ES-I3 (cell line): ENCODE measurements at regions not wholly inside any gene's neighbourhood (a gene's known extent, or its start where the extent isn't known, plus 50 kb on each side); places are given as distances from the start of the nearest gene placed in this dataset.
"Not testable (repeated sequence)": the region's sequence is repeated elsewhere in the genome, so short reads cannot be mapped to it uniquely, and the experiment has no call there.

Experiments
- H3K36me3 ChIP-seq: 2 replicates; pipeline ENCODE4 v1.6.1; 2013; ENCODE audit warnings: mild to moderate bottlenecking, low read length, control low read depth, moderate library complexity; ENCODE audit not compliant: insufficient read depth
- H3K4me1 ChIP-seq: 2 replicates; pipeline ENCODE4 v1.6.1; 2013; ENCODE audit warnings: mild to moderate bottlenecking, control low read depth, low read length; ENCODE audit not compliant: insufficient read depth
- H3K9ac ChIP-seq: 2 replicates; pipeline ENCODE4 v1.6.1; 2013; ENCODE audit warnings: low read depth, mild to moderate bottlenecking, low read length, moderate library complexity
- H3K9me3 ChIP-seq: 2 replicates; pipeline ENCODE4 v1.6.1; 2013; ENCODE audit warnings: mild to moderate bottlenecking, low read length, moderate library complexity; ENCODE audit not compliant: control insufficient read depth, insufficient read depth

DNA sequence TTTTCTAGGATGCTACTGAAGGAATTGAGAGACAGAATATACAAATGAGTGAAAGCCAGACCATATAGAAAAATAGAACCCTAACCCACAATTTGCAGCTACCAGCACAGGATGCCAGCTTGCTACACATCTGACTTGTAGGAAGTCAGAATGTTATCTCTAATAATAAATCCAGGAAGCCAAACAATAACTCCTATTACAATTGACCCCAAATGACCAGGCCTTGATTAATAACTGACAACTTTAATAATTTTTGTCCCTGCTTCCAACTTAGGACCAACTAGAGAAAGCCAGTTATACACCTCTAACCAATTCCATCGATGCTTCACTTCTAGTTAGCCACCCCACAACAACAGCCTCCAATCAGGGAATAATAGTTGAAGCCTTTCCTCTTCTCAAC lies 193.4 kb downstream of the CASP12 start:
- no peaks in the 10 kb centered on the region for H3K36me3 ChIP-seq
- H3K9ac ChIP-seq: no peak overlapping the region
- H3K9me3 ChIP-seq: no peaks in the 10 kb centered on the region
- no peaks in the 10 kb centered on the region; the same call in 1 of the 2 replicates for H3K4me1 ChIP-seq

DNA sequence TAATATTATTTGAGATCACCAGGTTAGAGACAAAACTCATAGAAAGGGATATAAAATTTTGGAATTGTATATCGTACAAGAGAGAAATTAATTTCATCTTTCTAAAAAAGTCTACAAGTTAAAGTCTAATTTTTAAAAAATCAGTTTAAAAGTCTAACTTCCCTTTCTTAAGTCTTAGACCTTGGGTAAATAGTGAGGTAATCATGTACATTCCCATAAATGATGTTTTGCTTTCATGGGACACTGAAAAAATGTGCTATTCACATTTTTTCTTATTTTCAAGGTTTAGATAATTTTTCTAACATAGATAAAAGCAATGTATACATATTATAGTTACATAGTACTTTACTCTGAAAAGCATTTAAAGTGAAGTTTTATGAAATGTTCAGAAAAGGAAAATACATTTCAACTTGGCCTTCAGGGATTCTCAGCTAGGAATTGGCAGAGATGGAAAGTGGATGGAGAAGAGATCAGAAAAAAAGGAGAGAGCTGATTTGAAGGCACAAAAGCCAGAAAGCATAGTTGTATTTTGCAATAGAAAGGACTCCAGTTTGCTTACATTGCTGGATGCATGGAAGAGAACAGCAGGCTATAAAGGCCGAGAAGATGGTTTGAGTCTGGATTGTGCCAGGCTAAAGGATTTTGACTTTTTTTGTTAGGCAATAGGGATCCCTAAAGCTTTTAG lies 194.0 kb downstream of the CASP12 start:
- Histone ChIP-seq H3K36me3 (no peaks in the 10 kb centered on the region), H3K9me3 (no peaks in the 10 kb centered on the region), H3K9ac (no peak overlapping the region), H3K4me1 (no peaks in the 10 kb centered on the region; the same call in 1 of the 2 replicates)

DNA sequence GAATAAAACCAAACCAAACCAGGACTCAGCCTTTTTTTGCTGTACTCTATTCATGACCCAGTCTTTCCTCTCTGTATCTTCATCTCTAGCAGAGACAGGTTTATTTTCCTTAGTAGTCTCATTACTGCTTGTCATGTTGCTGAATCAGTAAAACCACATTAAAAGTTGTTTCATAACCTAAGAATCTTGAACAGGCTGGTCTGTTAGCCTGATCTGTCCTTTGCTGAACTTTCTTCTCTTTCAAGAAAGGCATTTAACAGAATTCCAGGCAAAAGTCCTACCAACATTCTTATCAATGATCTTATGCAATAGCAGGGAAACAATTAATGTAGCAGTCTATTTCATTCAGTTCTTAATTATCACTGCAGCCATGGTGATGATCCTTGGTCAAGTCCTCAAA lies 197.7 kb downstream of the CASP12 start:
- no peaks in the 10 kb centered on the region for H3K36me3 ChIP-seq
- H3K9me3 ChIP-seq: no peaks in the 10 kb centered on the region
- H3K4me1 ChIP-seq: no peaks in the 10 kb centered on the region
- H3K9ac ChIP-seq: no peak overlapping the region

DNA sequence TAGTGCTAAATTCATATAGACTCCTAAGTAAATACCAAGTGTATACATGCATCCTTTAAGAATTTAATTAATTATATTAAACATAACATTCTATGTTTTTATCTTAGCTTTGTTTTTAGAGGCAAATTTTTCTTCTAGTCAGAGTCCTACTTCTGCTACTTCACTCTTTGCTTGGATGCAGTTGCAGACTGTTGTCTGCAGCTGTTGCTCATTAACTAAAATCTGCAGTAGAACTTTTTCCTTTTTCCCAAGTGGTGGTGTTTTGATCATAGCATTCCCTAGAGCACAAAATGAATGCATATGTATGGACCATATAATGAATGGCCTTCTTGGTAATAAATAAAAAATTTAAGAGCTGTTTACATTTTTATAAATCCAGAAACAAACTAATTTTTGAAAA lies 198.3 kb downstream of the CASP12 start:
- Histone ChIP-seq H3K36me3 (no peaks in the 10 kb centered on the region), H3K9me3 (no peaks in the 10 kb centered on the region), H3K9ac (no peak overlapping the region), H3K4me1 (no peaks in the 10 kb centered on the region)

DNA sequence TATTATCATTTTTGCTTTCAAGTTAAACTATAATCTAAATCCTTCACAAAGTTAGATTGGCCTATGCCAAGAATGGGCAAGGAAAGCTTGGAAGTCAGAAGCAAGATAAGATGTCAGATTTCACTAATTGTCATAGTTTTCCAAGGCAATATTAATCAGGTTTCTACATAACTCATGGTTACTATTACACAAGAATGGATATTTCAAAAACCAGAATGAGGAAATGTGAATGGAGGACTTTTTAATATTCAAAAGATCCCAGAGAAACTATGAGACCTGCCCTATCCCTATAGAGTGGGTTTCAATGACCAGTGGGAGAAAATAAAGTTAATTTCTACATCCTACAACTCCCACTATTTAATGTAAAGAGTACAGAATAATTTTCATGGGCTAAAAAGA lies 203.2 kb downstream of the CASP12 start:
- H3K36me3 ChIP-seq: no peaks in the 10 kb centered on the region
- no peak overlapping the region for H3K9ac ChIP-seq
- H3K9me3 ChIP-seq: no peaks in the 10 kb centered on the region
- H3K4me1 ChIP-seq: no peaks in the 10 kb centered on the region

DNA sequence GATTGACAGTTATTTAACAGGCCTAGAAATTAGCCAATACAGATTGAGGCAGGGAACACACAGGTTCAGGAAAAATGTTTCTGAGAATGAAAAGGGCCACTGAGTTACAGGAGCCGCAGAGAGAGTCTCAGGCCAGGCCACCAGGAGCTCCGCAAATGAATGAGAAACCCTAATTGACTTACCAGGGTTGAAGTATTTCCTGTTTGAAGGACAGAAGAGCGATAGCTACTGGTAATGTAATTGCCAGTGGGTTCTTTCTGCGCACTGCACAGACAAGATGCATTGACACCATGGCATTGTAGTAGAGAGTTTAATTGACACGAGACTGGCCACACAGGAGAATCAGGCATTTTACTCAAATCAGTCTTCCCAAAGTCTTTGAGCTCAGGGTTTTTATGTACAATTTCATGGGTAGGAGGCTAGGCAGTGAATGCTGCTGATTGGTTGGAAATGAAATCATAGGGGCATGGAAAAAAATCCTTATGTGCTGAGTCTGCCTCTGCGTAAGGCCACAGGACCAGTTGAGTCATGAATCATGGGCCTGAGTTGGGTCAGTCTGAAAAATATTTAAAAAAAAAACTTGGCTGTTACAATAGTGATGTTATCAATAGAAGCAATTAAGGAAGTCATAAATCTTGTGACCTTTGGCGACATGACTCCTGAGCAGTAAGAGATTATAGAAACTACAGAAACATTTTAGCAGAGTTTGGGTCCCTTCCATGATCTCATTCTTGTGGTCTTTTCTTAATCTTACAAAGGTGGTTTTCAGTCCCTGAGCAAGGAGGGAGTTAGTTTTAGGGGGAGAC lies 203.8 kb downstream of the CASP12 start:
- Histone ChIP-seq H3K4me1 (no peaks in the 10 kb centered on the region), H3K36me3 (no peaks in the 10 kb centered on the region), H3K9ac (no peak overlapping the region), H3K9me3 (no peaks in the 10 kb centered on the region)

DNA sequence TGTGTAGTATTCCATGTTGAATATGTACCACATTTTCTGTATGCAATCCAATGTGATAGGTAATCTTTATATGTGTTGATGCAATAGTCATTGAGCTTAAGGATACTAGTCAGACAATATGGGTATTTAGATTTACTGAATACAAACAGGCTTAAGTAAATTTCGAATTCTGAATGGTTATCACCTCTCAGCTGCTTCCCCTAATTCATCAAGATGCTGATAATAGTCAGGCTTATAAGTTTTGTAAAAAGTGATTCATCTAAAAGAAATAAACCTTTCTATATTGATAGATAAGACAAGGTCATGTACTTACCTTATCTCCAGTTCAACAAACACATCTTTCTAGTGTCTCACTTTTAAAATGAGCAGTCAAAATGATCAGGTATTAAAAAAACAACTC lies 205.5 kb downstream of the CASP12 start:
- H3K4me1 ChIP-seq: peaks cover 12% of the 10 kb centered on the region; the same call in 1 of the 2 replicates
- no peaks in the 10 kb centered on the region for H3K36me3 ChIP-seq
- H3K9me3 ChIP-seq: no peaks in the 10 kb centered on the region
- no peak overlapping the region for H3K9ac ChIP-seq

DNA sequence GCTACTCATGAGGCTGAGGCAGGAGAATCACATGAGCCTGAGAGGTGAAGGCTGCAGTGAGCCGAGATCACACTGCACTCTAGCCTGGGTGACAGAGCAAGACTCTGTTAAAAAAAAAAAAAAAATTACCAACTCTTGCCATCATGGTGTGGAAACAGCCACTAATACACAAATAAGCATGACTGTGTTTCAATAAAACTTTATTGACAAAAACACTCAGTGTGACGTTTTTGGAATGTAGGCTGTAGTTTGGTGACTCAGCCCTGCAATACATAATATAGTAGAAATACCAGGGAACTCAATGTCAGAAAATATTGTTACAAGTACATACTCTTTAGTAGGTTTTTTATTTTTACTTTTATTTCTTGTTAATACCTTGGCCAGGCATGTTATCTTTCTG lies 207.1 kb downstream of the CASP12 start:
- H3K9me3 ChIP-seq: no peaks in the 10 kb centered on the region
- peaks cover 23% of the 10 kb centered on the region; the same call in 1 of the 2 replicates for H3K4me1 ChIP-seq
- H3K9ac ChIP-seq: no peak overlapping the region
- H3K36me3 ChIP-seq: no peaks in the 10 kb centered on the region

DNA sequence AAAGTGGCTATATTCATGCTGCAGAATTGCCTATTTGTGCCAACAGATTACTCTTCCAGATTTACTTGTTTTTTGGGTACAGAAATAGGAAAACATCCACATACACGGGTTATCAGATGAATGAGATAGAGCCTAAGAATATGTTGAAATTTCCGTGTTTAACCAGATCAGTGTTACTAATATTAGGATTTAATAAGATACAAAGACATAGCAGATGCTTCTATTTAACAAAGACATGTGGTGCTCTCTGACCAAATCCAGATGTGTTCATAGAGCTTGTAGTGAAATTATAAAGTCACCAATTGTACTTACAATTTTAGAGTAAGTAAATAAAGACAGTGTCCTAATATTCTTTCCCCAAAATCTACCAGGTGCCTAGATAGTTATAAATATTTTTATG lies 208.0 kb downstream of the CASP12 start:
- H3K9ac ChIP-seq: no peak overlapping the region
- peaks cover 23% of the 10 kb centered on the region; the same call in 1 of the 2 replicates for H3K4me1 ChIP-seq
- no peaks in the 10 kb centered on the region for H3K9me3 ChIP-seq
- no peaks in the 10 kb centered on the region for H3K36me3 ChIP-seq

DNA sequence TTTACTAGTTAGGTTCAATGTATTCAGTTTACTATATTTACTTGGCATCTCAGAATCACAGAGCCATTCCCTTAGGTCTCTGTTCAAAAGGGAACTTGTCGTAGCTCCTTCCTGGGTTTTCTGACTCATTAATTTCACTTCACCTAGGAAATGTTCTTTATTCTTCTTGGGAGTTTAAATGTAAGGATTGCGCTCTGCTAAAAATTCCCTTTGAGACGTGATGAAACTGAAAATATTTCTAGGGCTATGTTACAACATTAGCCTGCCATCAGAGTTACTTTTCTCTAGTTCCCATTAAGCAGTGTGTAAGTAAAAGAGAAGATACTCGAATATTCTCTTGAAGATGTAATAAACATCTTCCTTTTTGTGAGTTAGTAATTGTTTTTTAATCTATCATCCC lies 209.5 kb downstream of the CASP12 start:
- Histone ChIP-seq H3K9ac (no peak overlapping the region), H3K36me3 (no peaks in the 10 kb centered on the region), H3K4me1 (peaks cover 26% of the 10 kb centered on the region; the same call in 1 of the 2 replicates), H3K9me3 (no peaks in the 10 kb centered on the region)

DNA sequence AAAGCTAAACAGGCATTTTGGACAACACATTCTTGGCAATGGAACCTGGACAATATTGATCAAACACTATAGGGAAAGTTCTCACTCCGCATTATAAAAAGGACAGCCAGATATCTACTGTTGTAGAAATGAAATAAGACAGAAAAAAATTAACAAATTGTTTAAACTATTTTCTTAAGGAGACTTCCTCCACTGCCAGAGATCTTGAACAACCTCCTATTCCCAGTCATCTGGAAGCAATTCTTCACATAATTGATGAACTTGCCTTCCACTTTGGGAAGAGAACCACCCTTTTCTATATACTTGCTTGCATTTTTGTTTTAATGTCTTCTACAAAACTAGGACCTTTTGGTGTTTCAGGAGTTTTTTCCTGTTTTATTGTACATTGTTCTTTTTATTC lies 216.1 kb downstream of the CASP12 start:
- H3K36me3 ChIP-seq: no peaks in the 10 kb centered on the region
- H3K9me3 ChIP-seq: no peaks in the 10 kb centered on the region
- H3K4me1 ChIP-seq: peaks cover 28% of the 10 kb centered on the region; the same call in 1 of the 2 replicates
- H3K9ac ChIP-seq: no peak overlapping the region

DNA sequence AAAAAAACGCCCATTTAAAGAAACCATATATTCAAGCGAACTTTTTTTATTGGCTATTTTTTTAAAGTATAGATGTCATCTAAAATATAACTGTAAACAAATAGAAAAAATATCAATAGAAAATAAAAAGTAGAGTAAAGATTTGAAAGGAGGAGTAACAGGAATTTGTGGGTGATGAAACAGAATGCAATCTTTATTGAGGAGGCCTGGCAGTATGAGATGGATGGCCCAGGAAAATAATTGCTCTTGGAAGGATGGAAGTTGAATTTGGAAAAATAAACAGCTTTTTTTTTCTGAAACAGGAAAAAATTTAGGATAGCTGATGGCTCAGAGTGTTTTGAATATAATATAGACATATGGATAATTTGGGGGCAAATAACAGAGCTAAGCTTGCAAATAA lies 219.0 kb downstream of the CASP12 start:
- Histone ChIP-seq H3K9me3 (peaks cover 8% of the 10 kb centered on the region; the same call in 1 of the 2 replicates), H3K9ac (no peak overlapping the region; the same call in 1 of the 2 replicates), H3K4me1 (peaks cover 15% of the 10 kb centered on the region; the same call in 1 of the 2 replicates), H3K36me3 (no peaks in the 10 kb centered on the region)

DNA sequence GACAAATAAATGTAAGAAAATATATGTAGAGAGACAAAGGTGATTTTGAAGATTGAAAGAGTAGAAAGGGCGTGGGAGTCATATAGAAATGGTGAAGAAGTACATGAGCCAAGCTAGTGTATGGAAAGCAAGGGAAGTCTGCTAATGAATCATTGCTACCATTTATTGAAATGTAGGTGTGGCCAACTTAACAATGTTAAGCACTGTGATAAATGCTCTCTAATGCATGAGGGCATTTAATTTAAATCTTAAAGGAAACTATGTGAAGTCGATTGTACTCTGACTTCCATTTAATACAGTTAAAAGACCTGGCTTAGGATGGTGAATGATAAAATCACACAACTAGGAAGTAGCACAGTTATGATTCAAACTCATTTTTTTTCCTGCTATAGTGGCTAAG lies 219.9 kb downstream of the CASP12 start:
- Histone ChIP-seq H3K9ac (no peak overlapping the region), H3K4me1 (peaks cover 15% of the 10 kb centered on the region; the same call in 1 of the 2 replicates), H3K9me3 (peaks cover 8% of the 10 kb centered on the region; the same call in 1 of the 2 replicates), H3K36me3 (no peaks in the 10 kb centered on the region)

DNA sequence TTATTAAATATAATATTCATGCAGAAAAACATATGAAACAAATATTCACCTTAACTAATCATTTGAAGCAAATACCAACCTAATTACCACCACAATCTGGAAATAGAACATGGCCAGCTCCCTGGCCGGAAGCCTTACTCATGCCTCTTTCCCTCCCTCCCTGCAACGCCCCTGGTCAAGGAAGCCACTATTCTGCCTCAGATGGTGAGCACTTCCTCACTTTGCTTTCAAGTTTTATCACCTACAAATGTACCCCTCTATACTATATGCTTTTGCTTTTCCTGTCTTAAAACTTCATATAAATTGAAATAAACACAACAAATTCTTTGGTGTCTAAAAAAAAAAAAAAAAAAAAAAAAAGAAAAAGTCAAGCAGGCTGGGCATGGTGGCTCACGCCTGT lies 221.2 kb downstream of the CASP12 start:
- not testable (repeated sequence) for H3K36me3 ChIP-seq, H3K9ac ChIP-seq
- H3K4me1 ChIP-seq: peaks cover 15% of the 10 kb centered on the region; the same call in 1 of the 2 replicates
- H3K9me3 ChIP-seq: peaks cover 12% of the 10 kb centered on the region; the same call in 1 of the 2 replicates

DNA sequence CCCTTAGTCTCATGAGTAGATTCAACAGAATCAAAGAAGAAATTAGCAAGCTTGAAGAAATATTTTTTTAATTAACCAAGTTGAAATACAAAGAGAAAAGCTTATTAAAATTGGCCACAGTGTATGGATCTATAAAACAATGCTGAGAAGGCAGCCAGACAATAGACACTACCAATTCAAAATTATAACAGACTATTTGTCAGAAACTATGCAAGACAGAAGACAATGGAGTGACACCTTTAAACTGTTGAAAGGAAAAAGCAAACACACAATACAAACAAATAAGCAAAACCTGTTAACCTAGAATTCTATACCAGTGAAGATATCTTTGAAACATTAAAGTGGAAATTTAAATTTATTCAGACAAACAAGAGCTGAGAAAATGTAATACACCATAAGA lies 225.4 kb downstream of the CASP12 start:
- Histone ChIP-seq H3K9me3 (peaks cover 12% of the 10 kb centered on the region; the same call in 1 of the 2 replicates), H3K9ac (no peak overlapping the region), H3K36me3 (no peaks in the 10 kb centered on the region), H3K4me1 (no peaks in the 10 kb centered on the region)
